H1 (cell line): ENCODE measurements at regions not wholly inside any gene's neighbourhood (a gene's known extent, or its start where the extent isn't known, plus 50 kb on each side); places are given as distances from the start of the nearest gene placed in this dataset.

Source experiments
- CTCF ChIA-PET: fragments of 300-600 bp; sonication (Branson Sonifier 250); formaldehyde crosslinking; loops from one replicate; lab custom pipeline; 2021; ENCODE audit not compliant: partially characterized antibody; lab: Charles Lee
- POLR2A ChIA-PET: fragments of 300-600 bp; sonication (Branson Sonifier 250); formaldehyde crosslinking; loops from one replicate; lab custom pipeline; 2021; ENCODE audit warnings: inconsistent platforms; ENCODE audit not compliant: partially characterized antibody; lab: Charles Lee
- DNase-seq, 2 experiments: peaks; one replicate each; pipeline versions ENCODE4 v3.0.0 to v3.0.0-alpha.2; 2010 to 2022; ENCODE audit warnings: low spot score in 2 of 2, low read depth in 1 of 2, mixed read lengths in 1 of 2
- FAIRE-seq: peaks from 2 replicates; lab custom pipeline; 2011; peaks lifted over from hg19 to GRCh38; lab: Jason Lieb, UNC
- H2AFZ ChIP-seq: 2 replicates; pipeline ENCODE4 v1.8.1; 2012; ENCODE audit warnings: low read length, inconsistent platforms
- H2AK5ac ChIP-seq: 2 replicates; pipeline ENCODE4 v1.6.1; 2013; ENCODE audit warnings: low read depth, low read length
- H2BK120ac ChIP-seq: replicated peaks from 2 replicates; pipeline ENCODE3; 2013; ENCODE audit warnings: low read depth, low read length, inconsistent platforms
- H2BK12ac ChIP-seq: 2 replicates; pipeline ENCODE4 v1.6.1; 2013; ENCODE audit warnings: low read depth, low read length
- H2BK15ac ChIP-seq: 2 replicates; pipeline ENCODE4 v1.6.1; 2013; ENCODE audit warnings: low read length
- H2BK20ac ChIP-seq: 2 replicates; pipeline ENCODE4 v1.6.1; 2013; ENCODE audit warnings: low read length
- H2BK5ac ChIP-seq: 2 replicates; pipeline ENCODE4 v1.6.1; 2013; ENCODE audit warnings: low read depth, low read length
- H3K14ac ChIP-seq: 2 replicates; pipeline ENCODE4 v1.6.1; 2013; ENCODE audit warnings: inconsistent platforms; ENCODE audit not compliant: insufficient read length
- H3K18ac ChIP-seq: 2 replicates; pipeline ENCODE4 v1.6.1; 2013; ENCODE audit warnings: low read length; ENCODE audit errors: extremely low read depth
- H3K23ac ChIP-seq: 2 replicates; pipeline ENCODE4 v1.6.1; 2013; ENCODE audit warnings: inconsistent platforms; ENCODE audit not compliant: insufficient read length
- H3K23me2 ChIP-seq: 2 replicates; pipeline ENCODE4 v1.6.1; 2013; ENCODE audit warnings: low read depth, low read length
- H3K27ac ChIP-seq: 2 replicates; pipeline ENCODE4 v1.6.1; 2011; ENCODE audit warnings: low read depth, low read length, inconsistent platforms
- H3K27me3 ChIP-seq, 4 experiments: replicated peaks in 1 of 4; 1 replicate in 1 of 4; 2 replicates in 3 of 4; pipeline versions ENCODE4 v1.6.1 to v1.8.1; 2011 to 2013; ENCODE audit warnings: low read length in 3 of 4, mild to moderate bottlenecking in 3 of 4, inconsistent platforms in 2 of 4, mixed read lengths in 2 of 4, moderate library complexity in 1 of 4; ENCODE audit not compliant: control insufficient read depth in 3 of 4, insufficient read depth in 3 of 4; ENCODE audit errors: extremely low read depth in 1 of 4
- H3K36me3 ChIP-seq, 4 experiments: 2 replicates each; pipeline versions ENCODE4 v1.6.1 to v1.8.1; 2011 to 2013; ENCODE audit warnings: mild to moderate bottlenecking in 4 of 4, low read length in 3 of 4, moderate library complexity in 2 of 4, control low read depth in 1 of 4, inconsistent platforms in 1 of 4; ENCODE audit not compliant: insufficient read depth in 4 of 4, control insufficient read depth in 2 of 4
- H3K4ac ChIP-seq: replicated peaks from 2 replicates; pipeline ENCODE3; 2013; ENCODE audit warnings: low read length, low read depth, mixed read lengths, inconsistent platforms; ENCODE audit not compliant: insufficient read length
- H3K4me1 ChIP-seq, 4 experiments: replicated peaks in 1 of 4; 1 replicate in 1 of 4; 2 replicates in 3 of 4; pipeline versions ENCODE4 v1.6.1 to v1.8.1; 2011 to 2013; ENCODE audit warnings: low read length in 3 of 4, inconsistent platforms in 2 of 4, mixed read lengths in 1 of 4; ENCODE audit not compliant: insufficient read depth in 4 of 4, control insufficient read depth in 3 of 4
- H3K4me2 ChIP-seq, 2 experiments: 2 replicates each; pipeline versions ENCODE4 v1.6.1 to v1.8.1; 2011 to 2013; ENCODE audit warnings: low read depth in 2 of 2, low read length in 2 of 2, control low read depth in 1 of 2, inconsistent platforms in 1 of 2, mild to moderate bottlenecking in 1 of 2; ENCODE audit not compliant: insufficient read depth in 1 of 2
- H3K4me3 ChIP-seq, 4 experiments: fragments of 200-600, 300-600 bp in 1 of 4; sonication (generic), shearing (Covaris generic), sonication (Bioruptor Twin) in 1 of 4; 2 replicates each; pipeline versions ENCODE4 v1.5.1 to v1.8.1; 2011 to 2016; ENCODE audit warnings: low read length in 4 of 4, low read depth in 3 of 4, control low read depth in 2 of 4, inconsistent platforms in 2 of 4, mild to moderate bottlenecking in 2 of 4, mixed read lengths in 1 of 4, moderate library complexity in 1 of 4; ENCODE audit not compliant: insufficient read depth in 2 of 4; ENCODE audit errors: extremely low read depth in 1 of 4
- H3K56ac ChIP-seq: replicated peaks from 2 replicates; pipeline ENCODE3; 2013; ENCODE audit warnings: low read depth, mild to moderate bottlenecking, mixed read lengths, low read length, inconsistent platforms; ENCODE audit not compliant: insufficient read length
- H3K79me1 ChIP-seq: 2 replicates; pipeline ENCODE4 v1.6.1; 2013; ENCODE audit warnings: low read depth, low read length, control low read depth
- H3K79me2 ChIP-seq, 2 experiments: 2 replicates each; pipeline versions ENCODE4 v1.6.1 to v1.8.1; 2012 to 2013; ENCODE audit warnings: low read length in 2 of 2, mild to moderate bottlenecking in 2 of 2, inconsistent platforms in 1 of 2; ENCODE audit not compliant: insufficient read depth in 2 of 2, control insufficient read depth in 1 of 2
- H3K9ac ChIP-seq, 4 experiments: replicated peaks in 1 of 4; 1 replicate in 1 of 4; 2 replicates in 3 of 4; pipeline versions ENCODE4 v1.6.1 to v1.8.1; 2011 to 2013; ENCODE audit warnings: low read depth in 3 of 4, low read length in 3 of 4, control low read depth in 2 of 4, mild to moderate bottlenecking in 2 of 4, moderate library complexity in 2 of 4, inconsistent platforms in 1 of 4; ENCODE audit errors: extremely low read depth in 1 of 4
- H3K9me3 ChIP-seq, 2 experiments: 2 replicates each; pipeline versions ENCODE4 v1.6.1 to v1.8.1; 2012 to 2013; ENCODE audit warnings: mild to moderate bottlenecking in 2 of 2, moderate library complexity in 2 of 2, control low read depth in 1 of 2, inconsistent platforms in 1 of 2, low read depth in 1 of 2, low read length in 1 of 2, mixed read lengths in 1 of 2; ENCODE audit not compliant: insufficient read depth in 2 of 2
- H4K20me1 ChIP-seq, 2 experiments: replicated peaks in 1 of 2; 2 replicates each; pipeline versions ENCODE3 to v1.8.1; 2011 to 2013; ENCODE audit warnings: inconsistent platforms in 2 of 2, low read length in 2 of 2, mild to moderate bottlenecking in 1 of 2; ENCODE audit not compliant: insufficient read depth in 2 of 2, control insufficient read depth in 1 of 2
- H4K5ac ChIP-seq: 2 replicates; pipeline ENCODE4 v1.6.1; 2013; ENCODE audit warnings: low read length, low read depth, mixed read lengths, inconsistent platforms; ENCODE audit not compliant: insufficient read length
- H4K8ac ChIP-seq: 2 replicates; pipeline ENCODE4 v1.8.0; 2013; ENCODE audit warnings: mild to moderate bottlenecking, moderate library complexity, low read length, inconsistent platforms; ENCODE audit not compliant: insufficient read depth; ENCODE audit errors: extremely low read depth
- H4K91ac ChIP-seq: replicated peaks from 2 replicates; pipeline ENCODE3; 2013; ENCODE audit warnings: low read length, mixed read lengths, inconsistent platforms; ENCODE audit not compliant: insufficient read length
- CEBPB ChIP-seq: IDR thresholded peaks from 2 replicates; pipeline ENCODE4 v1.6.1; 2012; ENCODE audit warnings: low read depth, low read length
- CHD2 ChIP-seq: IDR thresholded peaks from 2 replicates; pipeline ENCODE4 v1.6.1; 2012; ENCODE audit warnings: low read length, improper control_type of control experiment
- E2F6 ChIP-seq: IDR thresholded peaks from 2 replicates; pipeline ENCODE4 v1.6.1; 2012; ENCODE audit warnings: inconsistent platforms
- EGR1 ChIP-seq: IDR thresholded peaks from 2 replicates; pipeline ENCODE4 v1.6.1; 2011; ENCODE audit warnings: low read depth, low read length, borderline replicate concordance
- FOSL1 ChIP-seq: IDR thresholded peaks from 2 replicates; pipeline ENCODE4 v1.6.1; 2011; ENCODE audit warnings: mild to moderate bottlenecking, low read depth, low read length, moderate library complexity; ENCODE audit not compliant: insufficient read depth
- GABPA ChIP-seq: IDR thresholded peaks from 2 replicates; pipeline ENCODE4 v1.6.1; 2011; ENCODE audit warnings: mild to moderate bottlenecking, low read length, moderate library complexity, borderline replicate concordance; ENCODE audit not compliant: insufficient read depth
- HDAC2 ChIP-seq, 2 experiments: fragments of 300-600 bp in 1 of 2; sonication (generic) in 1 of 2; IDR thresholded peaks; 2 replicates each; pipeline ENCODE4 v1.6.1; 2011 to 2012; ENCODE audit warnings: low read depth in 2 of 2, low read length in 2 of 2, mild to moderate bottlenecking in 2 of 2, moderate library complexity in 2 of 2, borderline replicate concordance in 1 of 2, inconsistent platforms in 1 of 2
- KDM1A ChIP-seq: fragments of 200-600, 300-600 bp; sonication (generic); IDR thresholded peaks from 2 replicates; pipeline ENCODE4 v1.7.1; 2016; ENCODE audit warnings: mild to moderate bottlenecking, low read length, borderline replicate concordance
- POLR2AphosphoS5 ChIP-seq: IDR thresholded peaks from 2 replicates; pipeline ENCODE4 v1.6.1; 2011; ENCODE audit warnings: low read depth, low read length
- POU5F1 ChIP-seq: IDR thresholded peaks from 2 replicates; pipeline ENCODE4 v1.6.1; 2011; ENCODE audit warnings: low read depth, mild to moderate bottlenecking, low read length, moderate library complexity
- RNF2 ChIP-seq: fragments of 200-900, 300-1000 bp; sonication (generic); IDR thresholded peaks from 2 replicates; pipeline ENCODE4 v1.7.1; 2016; ENCODE audit warnings: borderline replicate concordance, low read depth, mild to moderate bottlenecking, antibody characterized with exemption, low read length; ENCODE audit not compliant: poor library complexity, severe bottlenecking; ENCODE audit errors: missing control alignments
- SIRT6 ChIP-seq: IDR thresholded peaks from one replicate; pipeline ENCODE4 v1.7.1; 2012; ENCODE audit warnings: low read length, inconsistent platforms
- USF2 ChIP-seq: IDR thresholded peaks from 2 replicates; pipeline ENCODE4 v1.6.1; 2011; ENCODE audit warnings: low read length, improper control_type of control experiment
- WGBS, 2 experiments: shearing (Covaris generic) in 1 of 2; methylation state at CpG; one replicate each; pipeline versions ENCODE4 v1.1.6 to v1.1.7; 2013 to 2015; ENCODE audit warnings: low lambda C conversion rate in 2 of 2, mixed read lengths in 2 of 2, inconsistent platforms in 1 of 2, low coverage in 1 of 2, missing lambda C conversion rate in 1 of 2; ENCODE audit not compliant: insufficient replicate concordance in 2 of 2, insufficient coverage in 1 of 2, insufficient read length in 1 of 2; ENCODE audit errors: extremely low coverage in 1 of 2, missing lambda C conversion rate in 1 of 2; 5-methylcytosine and 5-hydroxymethylcytosine counted together

DNA sequence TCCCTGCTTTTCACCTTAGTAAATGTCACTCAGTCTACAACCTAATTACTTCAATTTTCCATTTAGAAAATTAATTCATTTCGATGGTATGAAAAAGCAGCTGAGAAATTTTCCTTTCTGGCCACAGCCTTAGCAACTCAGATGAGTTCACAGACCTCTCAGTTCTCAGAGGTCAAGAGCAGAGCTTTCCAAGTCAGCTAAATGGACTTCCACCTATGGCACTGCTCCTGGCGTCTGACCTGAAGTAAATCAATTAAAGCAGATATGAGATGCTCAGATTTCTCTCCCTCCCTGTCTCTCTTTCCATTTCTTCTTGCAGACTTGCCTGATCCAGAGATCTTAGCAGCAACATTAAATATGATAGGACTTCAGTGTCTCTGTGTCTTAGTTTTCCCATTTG, 412.6 kb downstream of the QKI start:
- Histone ChIP-seq H4K5ac (no peak overlapping the region), H3K79me2 (no peaks in the 10 kb centered on the region), H3K56ac (no peak overlapping the region), H2AK5ac (no peak overlapping the region), H3K23ac (no peak overlapping the region), H2BK5ac (no peak overlapping the region), H3K27me3 (no peaks in the 10 kb centered on the region), H3K9ac (no peak overlapping the region), H3K4ac (no peak overlapping the region), H4K20me1 (no peaks in the 10 kb centered on the region), H2BK15ac (no peak overlapping the region), H3K4me3 (no peak overlapping the region), H3K79me1 (no peaks in the 10 kb centered on the region), H2BK120ac (no peak overlapping the region), H3K14ac (no peak overlapping the region), H3K18ac (no peak overlapping the region), H4K8ac (no peak overlapping the region), H3K27ac (no peak overlapping the region), H2AFZ (no peak overlapping the region), H4K91ac (no peak overlapping the region), H3K9me3 (no peaks in the 10 kb centered on the region), H2BK20ac (no peak overlapping the region), H3K23me2 (no peaks in the 10 kb centered on the region), H3K4me1 (no peaks in the 10 kb centered on the region), H3K36me3 (no peaks in the 10 kb centered on the region; a peak in 1 of 8 replicates), H2BK12ac (no peak overlapping the region), H3K4me2 (no peak overlapping the region)
- DNase-seq: no peak
- CTCF ChIA-PET: interaction anchor here (0.9 kb wide), 1 partner anchor 106 kb away, joined by 4 read pairs; no protein-coding TSS in a partner anchor
- 88% methylated on average over 2 of the region's 2 CpGs; no CpG with 5 or more reads in 1 of the 2 experiments for WGBS, 2 experiments
- no peak for FAIRE-seq
- POLR2A ChIA-PET: no interaction called here
- TF ChIP-seq SIRT6 (no peak), CEBPB (no peak), CHD2 (no peak), POU5F1 (no peak), EGR1 (no peak), GABPA (no peak), RNF2 (no peak), POLR2AphosphoS5 (no peak), HDAC2 (IDR thresholded peaks at IDR 0.05; ENCODE audit: borderline replicate concordance in 1 of 2, low read depth in 2 of 2, low read length in 2 of 2) (no peak), E2F6 (no peak), FOSL1 (no peak), USF2 (no peak), KDM1A (no peak)
